ENCODE measurements at regions not wholly inside any gene's neighbourhood (a gene's known extent, or its start where the extent isn't known, plus 50 kb on each side); places are given as distances from the start of the nearest gene placed in this dataset.
"Not testable (repeated sequence)": the region's sequence is repeated elsewhere in the genome, so short reads cannot be mapped to it uniquely, and the experiment has no call there.

DNA sequence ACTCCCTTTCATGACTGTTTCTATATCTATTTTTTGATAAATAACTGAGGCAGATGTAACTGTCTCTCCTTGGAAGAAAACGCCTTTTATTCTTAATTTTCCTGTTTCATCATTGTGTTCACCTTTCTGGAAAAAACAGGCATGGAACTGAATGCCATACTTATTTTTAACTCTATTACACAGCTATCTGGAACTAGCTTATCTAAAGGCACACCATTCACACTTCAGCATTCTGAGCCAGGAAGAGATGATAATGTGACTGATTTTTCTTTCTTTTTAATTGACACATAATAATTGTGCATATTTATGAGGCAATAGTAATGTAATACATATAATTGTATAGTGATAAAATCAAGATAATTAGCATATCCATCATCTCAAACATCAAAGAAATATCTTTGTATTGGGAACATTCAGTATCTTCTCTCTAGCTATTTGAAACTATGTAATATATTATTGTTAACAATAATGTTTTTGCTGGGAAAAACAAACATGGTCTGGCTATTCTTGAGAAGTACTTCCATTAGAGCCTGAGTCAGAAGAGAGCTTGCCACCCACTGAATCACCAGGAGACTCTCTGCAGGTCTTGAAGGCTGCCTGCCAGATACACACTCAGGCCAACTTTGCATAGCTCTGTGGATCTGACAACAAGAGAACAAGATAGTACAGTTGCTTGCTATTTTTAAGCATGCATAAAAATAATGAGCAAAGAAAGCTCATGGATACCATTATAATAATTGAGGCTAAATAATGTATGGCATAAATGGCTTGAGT, 501.0 kb upstream of the EDIL3 start:
- no peak for DNase-seq

DNA sequence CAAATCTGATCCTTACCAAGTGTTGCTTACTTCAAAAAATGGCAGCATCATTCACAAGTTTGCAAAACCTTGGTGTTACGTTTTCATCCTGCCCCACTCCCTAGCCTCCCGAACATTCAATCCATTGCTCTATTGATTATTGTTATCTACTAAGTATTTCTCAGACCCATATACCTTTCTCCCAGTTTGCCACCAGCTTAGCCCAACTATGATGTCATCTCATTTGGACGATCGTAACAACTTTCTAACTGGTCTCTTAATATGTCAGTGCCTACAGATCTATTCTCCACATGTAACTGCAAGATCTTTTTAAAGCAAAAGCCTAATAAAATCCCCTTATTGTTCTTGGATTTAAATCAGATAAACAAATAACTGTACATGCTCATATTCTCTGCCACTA, 497.1 kb upstream of the EDIL3 start:
- no peak for DNase-seq

DNA sequence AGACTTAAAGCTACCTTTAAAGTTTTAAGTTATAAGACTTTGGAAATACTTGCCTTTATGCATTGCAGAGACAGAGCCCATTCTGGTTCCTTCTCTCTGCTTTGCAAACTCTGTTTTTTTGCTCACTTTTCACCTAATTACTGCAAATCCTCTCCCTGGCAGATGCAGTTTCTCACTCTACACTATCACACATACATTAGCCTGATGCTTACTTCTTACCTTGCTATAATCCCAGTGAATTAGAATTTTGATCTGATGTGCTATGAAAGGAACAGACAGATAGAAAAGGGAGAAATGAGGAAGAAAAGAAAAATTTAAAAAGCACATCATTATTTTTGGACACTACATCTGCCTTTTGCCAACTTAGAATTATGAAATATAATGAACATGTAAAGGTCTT, 489.5 kb upstream of the EDIL3 start:
- no peak for DNase-seq

DNA sequence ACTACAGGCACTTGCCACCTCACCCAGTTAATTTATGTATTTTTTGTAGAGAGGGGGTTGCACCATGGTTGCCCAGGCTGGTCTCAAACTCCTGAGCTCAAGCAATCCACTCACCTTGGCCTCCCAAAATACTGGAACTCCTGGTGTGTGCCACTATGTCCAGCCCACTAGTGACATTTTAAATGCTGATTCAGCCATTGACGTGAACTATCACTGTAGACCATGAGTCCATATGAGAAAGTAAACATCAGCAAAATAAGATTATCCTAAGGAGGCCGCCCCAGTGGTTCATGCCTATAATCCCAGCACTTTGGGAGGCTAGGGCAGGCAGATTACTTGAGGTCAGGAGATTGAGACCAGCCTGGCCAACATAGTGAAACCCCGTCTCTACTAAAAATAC, 488.1 kb upstream of the EDIL3 start:
- no peak for DNase-seq

DNA sequence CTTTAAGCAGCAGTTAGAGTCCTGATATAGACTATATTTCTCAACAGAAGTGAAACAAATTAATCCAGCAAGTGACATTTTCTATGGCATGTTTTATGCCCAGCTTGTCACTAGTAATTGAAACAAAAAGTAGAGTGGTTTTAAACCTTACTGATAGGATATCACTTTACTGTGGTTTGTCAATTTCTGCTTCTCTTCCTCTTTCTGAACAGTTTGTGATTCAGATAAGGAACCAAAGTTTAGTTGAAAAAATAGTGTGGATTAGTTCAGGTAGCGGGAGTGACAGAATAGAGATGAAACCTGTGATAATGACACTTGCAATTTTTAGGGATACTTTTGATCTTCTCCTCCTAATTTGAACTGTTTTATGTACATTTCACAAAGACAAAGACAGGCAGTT, 485.7 kb upstream of the EDIL3 start:
- DNase-seq: no peak

DNA sequence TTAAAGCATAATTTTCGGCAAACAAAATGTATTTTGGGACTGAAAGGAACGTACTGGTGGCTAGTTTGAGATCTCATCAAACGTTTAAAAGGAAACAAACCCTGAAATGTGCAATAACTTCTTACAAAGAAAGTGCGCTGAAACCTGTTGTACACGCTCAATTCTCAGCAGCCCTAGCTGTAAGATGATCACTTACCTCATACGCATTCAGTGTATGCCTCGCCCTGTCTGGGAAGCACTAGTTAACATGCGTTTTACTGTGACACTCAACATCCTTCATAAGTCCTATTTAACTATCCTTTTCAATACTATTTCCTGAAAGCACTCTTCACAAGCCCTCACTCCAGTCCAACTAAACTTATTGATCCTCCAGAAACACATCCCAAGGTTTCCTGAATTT, 485.0 kb upstream of the EDIL3 start:
- no peak for DNase-seq

DNA sequence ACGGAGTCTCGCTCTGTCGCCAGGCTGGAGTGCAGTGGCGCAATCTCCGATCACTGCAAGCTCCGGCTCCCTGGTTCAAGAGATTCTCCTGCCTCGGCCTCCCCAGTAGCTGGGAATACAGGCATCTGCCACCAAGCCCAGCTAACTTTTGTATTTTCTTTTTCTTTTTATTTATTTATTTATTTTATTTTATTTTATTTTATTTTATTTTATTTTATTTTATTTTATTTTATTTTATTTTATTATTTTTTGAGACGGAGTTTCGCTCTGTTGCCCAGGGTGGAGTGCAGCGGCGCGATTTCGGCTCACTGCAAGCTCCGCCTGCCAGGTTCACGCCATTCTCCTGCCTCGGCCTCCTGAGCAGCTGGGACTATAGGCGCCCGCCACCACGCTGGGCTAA, 479.3 kb upstream of the EDIL3 start:
- DNase-seq: not testable (repeated sequence)

DNA sequence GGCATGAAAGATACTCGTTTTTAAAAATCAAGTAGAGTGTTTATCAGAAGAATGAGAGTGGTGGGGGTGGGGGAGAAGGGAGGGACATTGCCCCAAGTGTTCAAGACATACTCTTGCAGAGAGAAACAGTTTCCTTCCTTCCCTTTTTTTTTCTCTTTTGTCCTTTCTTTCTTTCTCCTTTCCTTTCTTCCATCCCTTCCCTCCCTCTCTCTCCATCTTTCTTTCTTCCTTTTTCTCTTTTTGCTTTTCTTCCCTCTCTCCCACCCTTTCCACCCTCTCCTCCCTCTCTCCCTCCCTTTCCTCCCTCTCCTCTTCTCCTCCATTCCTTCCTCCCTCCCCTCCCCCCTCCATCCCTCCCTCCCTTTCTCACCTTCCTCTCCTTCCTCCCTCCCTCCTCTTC, 478.3 kb upstream of the EDIL3 start:
- no peak for DNase-seq

DNA sequence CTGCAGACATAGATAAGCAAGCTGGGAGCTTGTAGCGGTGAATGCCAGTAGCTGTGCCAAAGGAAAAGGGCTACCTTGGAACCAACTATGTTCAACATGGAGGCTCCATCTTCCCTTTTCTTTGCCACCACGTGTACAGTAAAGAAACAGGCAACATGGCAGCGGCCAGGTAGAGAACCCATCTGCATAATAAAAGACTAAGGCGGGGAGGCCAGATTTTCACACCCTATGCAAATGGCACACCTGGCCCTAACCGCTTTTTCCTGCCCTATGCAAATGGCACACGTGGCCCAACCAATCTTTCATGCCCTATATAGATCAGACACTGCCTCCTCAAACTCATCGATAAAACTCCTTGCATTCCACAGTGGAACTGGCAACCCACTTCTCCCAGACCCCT, 477.5 kb upstream of the EDIL3 start:
- no peak for DNase-seq

DNA sequence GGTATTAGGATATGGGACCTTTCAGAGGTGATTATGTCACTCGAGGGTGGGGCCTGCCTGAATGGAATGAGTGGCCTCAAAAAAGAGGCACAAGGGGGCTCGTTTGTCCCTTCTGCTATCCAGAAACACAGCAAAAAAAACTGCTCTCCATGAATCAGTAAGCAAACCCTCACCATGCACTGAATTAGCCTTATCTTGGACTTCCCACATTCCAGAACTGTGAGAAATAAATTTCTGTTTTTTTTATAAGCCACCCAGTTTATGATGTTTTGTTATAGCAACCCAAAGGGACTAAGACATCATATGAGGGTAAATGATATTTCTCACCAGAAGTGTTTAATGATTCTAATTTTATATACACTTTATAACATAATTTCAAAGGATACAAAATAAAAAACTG, 476.6 kb upstream of the EDIL3 start:
- DNase-seq: no peak

DNA sequence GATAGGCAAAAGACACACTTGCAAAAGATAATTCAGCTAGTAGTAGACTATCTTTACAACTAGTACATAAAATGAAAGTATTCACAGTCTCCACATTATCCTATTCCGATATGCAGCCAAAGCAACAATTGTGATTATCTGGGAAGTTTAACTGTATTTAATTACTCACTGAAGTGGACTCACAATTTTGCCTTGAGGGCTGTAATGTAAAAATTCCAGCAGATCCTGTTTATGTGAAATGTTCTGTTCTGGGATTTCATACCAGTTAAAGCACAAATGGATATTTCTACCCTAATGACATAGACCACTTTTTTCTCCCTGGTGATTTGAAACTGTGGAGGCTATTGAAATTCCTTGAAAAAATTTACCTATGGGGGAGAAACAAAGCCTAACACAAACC, 474.4 kb upstream of the EDIL3 start:
- no peak for DNase-seq

DNA sequence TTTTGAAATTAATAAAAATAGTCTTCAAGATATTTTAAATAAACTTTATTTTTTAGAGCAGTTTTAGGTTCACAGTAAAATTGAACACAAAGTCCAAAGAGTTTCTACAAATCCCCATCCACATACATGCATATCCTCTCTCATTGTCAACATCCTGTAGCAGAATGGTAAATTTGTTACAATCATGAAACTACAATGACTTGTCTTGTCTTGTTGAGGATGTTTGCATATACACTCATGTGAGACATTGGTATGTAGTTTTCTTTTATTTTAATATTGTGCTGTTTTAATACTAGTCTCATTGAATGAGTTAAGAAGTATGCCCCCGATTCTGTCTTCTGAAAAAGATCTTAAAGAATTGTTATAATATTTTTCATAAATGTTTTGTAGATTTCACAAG, 447.0 kb upstream of the EDIL3 start:
- no peak for DNase-seq

DNA sequence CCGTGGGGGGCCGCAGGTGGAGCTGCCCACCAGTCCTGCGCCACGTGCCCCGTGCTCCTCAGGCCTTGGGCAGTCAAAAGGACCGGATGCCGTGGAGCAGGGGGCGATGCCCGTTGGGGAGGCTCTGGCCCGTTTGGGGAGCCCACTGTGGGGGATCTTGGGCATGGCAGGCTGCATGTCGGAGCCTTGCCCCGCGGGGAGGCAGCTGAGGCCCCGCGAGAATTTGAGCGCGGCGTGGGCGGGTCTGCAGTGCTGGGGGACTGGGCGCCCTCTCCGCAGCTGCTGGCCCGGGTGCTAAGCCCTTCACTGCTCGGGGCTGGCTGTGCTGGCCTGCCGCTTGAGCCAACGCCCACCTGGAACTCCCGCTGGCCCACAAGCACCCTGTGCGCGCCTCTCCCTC, 445.6 kb upstream of the EDIL3 start:
- no peak for DNase-seq

DNA sequence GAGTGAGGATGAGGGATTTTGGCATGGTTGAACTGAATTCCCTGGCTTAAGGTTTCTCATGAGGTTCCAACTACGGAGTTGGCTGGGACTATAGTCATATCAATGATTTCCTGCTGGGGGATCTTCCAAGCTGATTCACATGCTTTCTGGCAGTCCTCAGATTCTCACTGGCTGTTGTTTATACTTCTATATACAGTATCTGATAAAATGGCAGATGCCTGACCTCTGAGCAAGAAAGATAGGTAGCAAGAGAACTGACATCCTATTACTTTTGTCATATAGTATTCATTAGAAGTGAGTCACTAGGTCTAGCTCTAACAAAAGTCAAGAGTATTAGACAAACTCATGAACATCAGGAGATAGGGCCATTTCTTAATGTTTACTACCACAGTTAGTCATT, 440.9 kb upstream of the EDIL3 start:
- no peak for DNase-seq

DNA sequence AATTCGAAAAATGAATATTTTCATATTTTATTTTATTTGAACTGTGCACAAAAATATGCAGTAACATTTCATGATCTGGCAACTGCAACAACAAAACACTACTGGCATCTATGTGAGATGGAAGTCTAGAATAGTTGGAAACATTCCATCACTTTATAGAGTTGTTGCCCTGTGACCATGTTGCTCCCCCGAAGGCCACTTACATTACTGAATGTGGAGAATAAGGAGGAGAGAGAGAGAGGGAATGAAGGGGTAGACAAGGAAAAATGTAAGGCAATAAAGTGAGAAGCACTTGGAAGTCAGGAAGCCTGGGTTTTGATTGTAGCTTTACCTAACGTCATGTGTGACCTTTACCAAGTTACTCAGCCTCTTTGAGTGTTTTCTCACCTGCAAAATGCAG, 437.2 kb upstream of the EDIL3 start:
- no peak for DNase-seq

DNA sequence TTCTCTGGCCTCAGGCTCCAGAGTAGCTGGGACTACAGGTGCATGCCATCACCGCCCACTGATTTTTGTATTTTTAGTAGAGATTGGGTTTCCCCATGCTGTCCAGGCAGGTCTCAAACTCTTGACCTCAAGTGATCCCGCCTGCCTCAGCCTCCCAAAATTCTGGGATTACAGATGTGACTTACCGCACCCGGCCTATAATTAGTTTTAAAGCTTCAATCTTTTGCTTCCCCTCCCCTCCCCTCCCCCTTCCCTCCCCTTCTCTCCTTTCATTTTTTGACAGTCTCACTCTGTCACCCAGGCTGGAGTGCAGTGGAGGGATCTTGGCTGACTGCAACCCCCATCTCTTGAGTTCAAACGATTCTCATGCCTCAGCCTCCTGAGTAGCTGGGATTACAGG, 433.3 kb upstream of the EDIL3 start:
- DNase-seq: no peak

DNA sequence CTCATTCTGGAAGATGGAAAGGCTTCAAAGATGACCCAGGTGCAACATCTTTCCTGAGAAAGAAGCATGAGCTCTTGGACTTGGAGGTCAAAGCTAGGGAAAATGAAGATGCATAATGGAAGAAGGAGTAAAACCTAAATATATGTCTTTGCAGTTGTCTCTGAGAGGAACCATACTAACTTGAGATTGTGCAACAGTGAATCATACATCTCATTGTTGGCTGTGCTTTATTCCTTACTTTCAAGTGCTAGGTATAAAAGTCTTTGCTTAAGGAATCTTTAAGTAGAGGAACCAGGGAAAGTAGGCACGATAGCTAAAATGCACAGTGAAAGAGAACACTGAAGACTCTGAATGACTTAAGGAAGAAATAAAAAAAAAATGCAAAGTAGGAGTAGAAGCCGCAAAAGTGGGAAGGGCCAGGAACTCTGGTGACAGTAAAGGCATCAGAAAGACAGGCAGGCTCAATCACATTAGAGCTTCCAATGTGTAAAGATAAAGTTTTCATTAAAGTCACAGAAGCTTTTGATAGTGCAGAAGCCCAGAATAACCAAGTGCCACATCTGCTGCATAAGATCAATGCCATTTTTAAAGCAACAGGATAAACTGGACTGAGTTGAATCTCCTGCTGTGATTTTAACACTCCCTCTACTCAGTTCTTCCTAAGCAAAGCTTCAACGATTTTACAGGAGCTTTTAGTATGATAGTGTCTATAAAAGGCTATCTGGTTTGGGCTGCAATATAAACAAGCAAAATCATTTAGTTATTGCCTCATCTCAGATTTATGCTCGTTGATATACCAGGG, 432.3 kb upstream of the EDIL3 start:
- no peak for DNase-seq

DNA sequence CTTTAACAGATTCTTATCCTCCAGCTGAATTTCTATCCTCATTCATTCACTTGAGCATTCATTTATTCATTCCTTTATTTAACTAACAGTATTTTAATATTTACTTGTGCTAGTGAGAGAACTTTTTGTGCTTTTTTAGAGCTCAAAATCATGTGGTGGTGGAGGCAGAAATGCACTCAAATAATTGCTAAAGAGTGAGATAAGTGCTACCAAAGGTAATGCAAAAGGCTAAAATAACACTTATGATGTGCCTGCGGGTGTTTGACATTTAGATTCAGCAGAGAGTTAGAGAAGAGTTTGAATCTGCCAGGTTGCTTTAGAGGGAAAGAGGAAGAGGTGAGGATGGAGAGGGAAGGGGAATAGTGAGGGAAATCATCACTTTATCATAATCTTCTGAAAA, 431.5 kb upstream of the EDIL3 start:
- no peak for DNase-seq

DNA sequence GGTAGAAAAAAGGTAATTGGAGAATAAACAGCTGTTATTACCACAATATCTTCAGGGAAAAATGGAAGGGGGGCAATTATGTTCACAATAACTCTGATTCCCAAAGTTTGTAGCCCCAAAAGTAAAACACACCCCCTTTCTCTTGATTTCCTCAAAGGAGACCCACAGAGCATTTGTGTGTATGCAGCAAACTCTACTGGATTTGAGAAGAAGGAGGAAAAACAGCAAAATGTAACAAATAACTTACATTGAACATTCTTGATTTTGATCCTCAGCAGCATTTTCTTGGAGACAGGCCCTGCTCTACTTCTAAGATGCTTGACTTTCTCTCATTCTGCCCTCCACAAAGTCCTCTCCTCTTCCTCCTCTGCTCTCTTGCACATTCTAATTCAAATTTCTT, 420.8 kb upstream of the EDIL3 start:
- no peak for DNase-seq

DNA sequence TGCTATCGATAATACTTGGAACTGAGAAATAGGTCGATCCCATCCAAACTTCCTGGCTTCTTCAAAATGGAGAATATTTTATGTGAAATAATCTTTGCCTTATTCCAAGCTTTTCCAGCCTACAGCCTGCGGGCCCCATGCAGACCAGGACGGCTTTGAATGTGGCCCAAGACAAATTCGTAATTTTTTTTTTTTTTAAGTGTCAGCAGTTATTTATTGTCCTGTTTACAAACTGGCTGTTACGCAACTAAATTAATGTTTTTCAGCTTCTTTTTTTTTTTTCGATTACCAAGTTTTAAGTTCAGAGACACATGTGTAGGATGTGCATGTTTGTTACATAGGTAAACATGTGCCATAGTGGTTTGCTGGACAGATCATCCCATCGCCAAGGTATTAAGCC, 411.7 kb upstream of the EDIL3 start:
- no peak for DNase-seq

DNA sequence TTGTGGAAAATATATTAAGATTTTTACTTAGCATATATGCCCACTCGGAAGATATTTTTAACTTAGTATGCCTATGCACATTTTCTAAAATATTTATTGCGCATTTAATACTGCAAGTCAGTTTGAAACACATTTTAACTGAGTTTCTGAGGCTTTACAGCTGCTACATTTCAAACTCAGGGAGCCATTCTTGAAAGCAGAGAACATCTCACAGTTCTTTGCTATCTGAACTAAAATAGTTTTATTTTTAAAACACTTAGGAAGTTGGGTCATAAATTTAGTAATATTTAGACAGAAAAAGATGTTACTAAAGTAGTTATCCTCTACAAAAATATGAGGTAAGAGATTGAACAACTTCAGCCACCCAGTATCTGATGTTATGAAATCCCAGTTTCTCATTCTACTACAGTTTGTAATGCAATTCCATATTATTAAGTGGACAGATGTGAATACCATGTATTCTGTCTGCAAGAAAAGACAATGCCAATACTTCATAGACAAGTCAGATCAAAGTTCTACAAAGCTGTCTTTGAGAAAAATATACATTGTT, 409.9 kb upstream of the EDIL3 start:
- DNase-seq: no peak

DNA sequence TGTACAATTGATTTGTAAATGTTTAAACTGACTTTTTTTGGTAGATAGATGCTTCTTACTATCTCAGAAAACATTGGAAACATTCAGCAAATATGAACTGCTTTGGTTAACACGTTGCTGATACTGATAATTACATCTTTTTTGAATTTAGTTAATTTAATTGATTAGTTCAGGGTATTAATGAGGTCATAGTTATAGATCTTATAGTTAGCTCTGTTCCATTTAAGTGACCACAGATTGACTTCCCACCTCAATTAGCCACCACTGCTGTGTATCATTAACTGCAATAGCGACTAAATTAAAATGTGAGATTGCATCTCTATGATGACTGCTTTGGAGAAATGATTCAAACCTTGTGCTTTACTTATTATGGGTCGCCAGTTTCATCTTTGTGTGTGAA, 407.1 kb upstream of the EDIL3 start:
- no peak for DNase-seq

DNA sequence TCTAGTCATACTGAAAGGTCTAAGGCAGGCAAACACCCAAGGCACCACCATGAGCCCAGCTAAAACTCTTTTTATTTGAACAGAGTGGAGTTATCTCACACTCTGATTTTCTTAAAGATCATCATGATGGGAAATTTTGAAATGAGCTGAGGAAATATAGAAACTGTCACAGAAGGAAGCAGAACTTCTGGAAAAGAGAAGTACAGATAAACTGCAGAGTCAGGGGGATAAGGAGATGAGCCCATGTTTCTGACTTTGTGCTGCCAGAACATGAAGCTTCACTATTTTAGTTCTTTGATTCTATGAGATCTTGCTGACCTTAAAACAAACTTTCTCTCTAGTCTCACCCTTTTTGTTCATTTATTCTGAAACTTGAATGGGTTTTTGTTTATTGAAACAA, 406.5 kb upstream of the EDIL3 start:
- DNase-seq: no peak

DNA sequence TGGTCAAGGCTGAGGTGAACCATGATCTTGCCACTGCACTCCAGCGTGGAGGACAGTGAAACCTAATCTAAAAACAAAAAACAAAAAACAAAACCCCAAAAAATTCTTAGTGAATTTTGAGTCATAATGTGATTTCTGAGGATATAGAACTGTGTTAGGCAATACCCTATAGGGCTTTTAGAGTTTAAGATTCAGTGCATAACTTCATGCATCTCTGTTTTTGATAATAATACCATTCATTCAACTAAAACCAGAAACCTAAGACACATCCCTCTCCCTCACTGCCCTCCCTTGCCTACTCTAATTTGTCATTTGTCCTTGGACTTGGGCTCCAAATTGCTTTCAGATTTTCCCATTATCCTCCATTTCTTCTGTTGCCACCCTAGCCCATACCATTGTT, 405.7 kb upstream of the EDIL3 start:
- DNase-seq: no peak

Measured in right forelimb (tissue), 1 donor.